ENCODE measurements at regions not wholly inside any gene's neighbourhood (a gene's known extent, or its start where the extent isn't known, plus 50 kb on each side); places are given as distances from the start of the nearest gene placed in this dataset.
"Not testable (repeated sequence)": the region's sequence is repeated elsewhere in the genome, so short reads cannot be mapped to it uniquely, and the experiment has no call there.

GRCh38 chr4:154024097-154024694 is 235.3 kb upstream of the SFRP2 start:
- H3K36me3 Mint-ChIP-seq (ENCODE audit: insufficient read depth, unreplicated experiment), result no peaks in the 10 kb centered on the region

GRCh38 chr4:154023671-154024070 is 234.8 kb upstream of the SFRP2 start:
- BruUV-seq (replicated peaks); H3K27me3 Mint-ChIP-seq (ENCODE audit: insufficient read depth, unreplicated experiment); H3K9me3 Mint-ChIP-seq (ENCODE audit: unreplicated experiment); DNase-seq (ENCODE audit: unreplicated experiment); H3K36me3 Mint-ChIP-seq (ENCODE audit: insufficient read depth, unreplicated experiment); H3K27ac Mint-ChIP-seq (ENCODE audit: low read depth, unreplicated experiment); intact Hi-C loops (cut with micrococcal nuclease); POLR2A ChIA-PET; H3K4me3 Mint-ChIP-seq (ENCODE audit: unreplicated experiment); H3K4me1 Mint-ChIP-seq (ENCODE audit: insufficient read depth, unreplicated experiment); CTCF ChIA-PET: not testable (repeated sequence)

More at GRCh38 chr4:154024097-154024694, 235.3 kb upstream of the SFRP2 start:
- Mint-ChIP-seq H3K4me3 (ENCODE audit: unreplicated experiment) (no peak overlapping the region), H3K4me1 (ENCODE audit: insufficient read depth, unreplicated experiment) (no peaks in the 10 kb centered on the region), H3K27me3 (ENCODE audit: insufficient read depth, unreplicated experiment) (no peaks in the 10 kb centered on the region), H3K27ac (ENCODE audit: low read depth, unreplicated experiment) (no peak overlapping the region), H3K9me3 (ENCODE audit: unreplicated experiment) (no peaks in the 10 kb centered on the region)
- ChIA-PET POLR2A (no interaction called here), CTCF (no interaction called here)
- DNase-seq (ENCODE audit: unreplicated experiment), result no peak
- BruUV-seq (replicated peaks), result no TSS peak
- no peak for TF ChIP-seq CTCF (IDR thresholded peaks at IDR 0.05; ENCODE audit: unreplicated experiment)
- intact Hi-C loops (cut with micrococcal nuclease), result no loop called here

- no peak for TF ChIP-seq CTCF (IDR thresholded peaks at IDR 0.05; ENCODE audit: unreplicated experiment)
- no peaks in the 10 kb centered on the region for H3K4me1 Mint-ChIP-seq (ENCODE audit: insufficient read depth, unreplicated experiment)
- no peak overlapping the region for H3K27ac Mint-ChIP-seq (ENCODE audit: low read depth, unreplicated experiment)
- POLR2A ChIA-PET, result no interaction called here
- H3K27me3 Mint-ChIP-seq (ENCODE audit: insufficient read depth, unreplicated experiment), result no peaks in the 10 kb centered on the region
- BruUV-seq (replicated peaks), result no TSS peak
- DNase-seq (ENCODE audit: unreplicated experiment), result no peak
- intact Hi-C loops (cut with micrococcal nuclease), result no loop called here
- CTCF ChIA-PET, result interaction anchor here (0.7 to 0.8 kb wide), 2 partner anchors 130 to 893 kb away, joined by 3 read pairs; no protein-coding TSS in a partner anchor
- no peaks in the 10 kb centered on the region for H3K9me3 Mint-ChIP-seq (ENCODE audit: unreplicated experiment)
- no peak overlapping the region for H3K4me3 Mint-ChIP-seq (ENCODE audit: unreplicated experiment)
- no peaks in the 10 kb centered on the region for H3K36me3 Mint-ChIP-seq (ENCODE audit: insufficient read depth, unreplicated experiment)
Observed at GRCh38 chr4:154019811-154020210, 230.9 kb upstream of the SFRP2 start.

- no peak overlapping the region for H3K4me3 Mint-ChIP-seq (ENCODE audit: unreplicated experiment)
- DNase-seq (ENCODE audit: unreplicated experiment), result peak; percentile 9
- no peaks in the 10 kb centered on the region for H3K27me3 Mint-ChIP-seq (ENCODE audit: insufficient read depth, unreplicated experiment)
- ChIA-PET CTCF (interaction anchor here (0.6 kb wide), 1 partner anchor 252 kb away, joined by 3 read pairs; no protein-coding TSS in a partner anchor), POLR2A (no interaction called here)
- no peak for TF ChIP-seq CTCF (IDR thresholded peaks at IDR 0.05; ENCODE audit: unreplicated experiment)
- no TSS peak for BruUV-seq (replicated peaks)
- no peaks in the 10 kb centered on the region for H3K4me1 Mint-ChIP-seq (ENCODE audit: insufficient read depth, unreplicated experiment)
- no peaks in the 10 kb centered on the region for H3K36me3 Mint-ChIP-seq (ENCODE audit: insufficient read depth, unreplicated experiment)
- H3K27ac Mint-ChIP-seq (ENCODE audit: low read depth, unreplicated experiment), result no peak overlapping the region
- intact Hi-C loops (cut with micrococcal nuclease), result no loop called here
- H3K9me3 Mint-ChIP-seq (ENCODE audit: unreplicated experiment), result no peaks in the 10 kb centered on the region
Observed at GRCh38 chr4:154018659-154019058, 229.8 kb upstream of the SFRP2 start.

- intact Hi-C loops (cut with micrococcal nuclease), result no loop called here
- no TSS peak for BruUV-seq (replicated peaks)
- H3K9me3 Mint-ChIP-seq (ENCODE audit: unreplicated experiment), result no peaks in the 10 kb centered on the region
- H3K27ac Mint-ChIP-seq (ENCODE audit: low read depth, unreplicated experiment), result no peak overlapping the region
- no peaks in the 10 kb centered on the region for H3K27me3 Mint-ChIP-seq (ENCODE audit: insufficient read depth, unreplicated experiment)
- no peaks in the 10 kb centered on the region for H3K4me1 Mint-ChIP-seq (ENCODE audit: insufficient read depth, unreplicated experiment)
- H3K36me3 Mint-ChIP-seq (ENCODE audit: insufficient read depth, unreplicated experiment), result no peaks in the 10 kb centered on the region
- ChIA-PET CTCF (interaction anchor here (0.6 kb wide), 1 partner anchor 89 kb away, joined by 3 read pairs; no protein-coding TSS in a partner anchor), POLR2A (interaction anchor here (1.6 kb wide), 1 partner anchor 8 kb away, joined by 3 read pairs; no protein-coding TSS in a partner anchor)
- TF ChIP-seq CTCF (IDR thresholded peaks at IDR 0.05; ENCODE audit: unreplicated experiment), result no peak
- no peak overlapping the region for H3K4me3 Mint-ChIP-seq (ENCODE audit: unreplicated experiment)
- DNase-seq (ENCODE audit: unreplicated experiment), result no peak
Observed at GRCh38 chr4:154015578-154015977, 226.7 kb upstream of the SFRP2 start.
